IMR-90 (cell line): ENCODE measurements at regions not wholly inside any gene's neighbourhood (a gene's known extent, or its start where the extent isn't known, plus 50 kb on each side); places are given as distances from the start of the nearest gene placed in this dataset.

Experiments used
- ATAC-seq: fragments of 200-7000 bp; cut with Tn5 transposase; 2 replicates; pipeline ENCODE4 v1.9.1; 2020; ENCODE audit warnings: low read depth, mild to moderate bottlenecking, moderate library complexity
- BruUV-seq: library from RNA; stranded (reverse); fragments of 400-500 nt; replicated peaks from 2 replicates; lab custom pipeline; 2021; lab: Mats Ljungman, UMichigan
- CTCF ChIA-PET: fragments of 300-600 bp; formaldehyde crosslinking; extraction: SDS; loops from one replicate; lab custom pipeline; 2021; ENCODE audit warnings: antibody characterized with exemption; lab: Yijun Ruan, JAX
- POLR2A ChIA-PET: fragments of 300-600 bp; sonication (Branson Sonifier 250); formaldehyde crosslinking; loops from one replicate; lab custom pipeline; 2022; ENCODE audit warnings: antibody characterized with exemption; ENCODE audit not compliant: unreplicated experiment; lab: Charles Lee
- DNase-seq: peaks from one replicate; pipeline ENCODE4 v3.0.0; 2013
- H2AFZ ChIP-seq: replicated peaks from 2 replicates; pipeline ENCODE3; 2013; ENCODE audit warnings: low read length, mild to moderate bottlenecking; ENCODE audit not compliant: poor library complexity
- H2AK5ac ChIP-seq: 2 replicates; pipeline ENCODE4 v1.6.1; 2013; ENCODE audit warnings: low read depth, low read length, inconsistent platforms
- H2AK9ac ChIP-seq: replicated peaks from 2 replicates; pipeline ENCODE3; 2013; ENCODE audit warnings: mild to moderate bottlenecking, low read depth, low read length, moderate library complexity; ENCODE audit not compliant: poor library complexity
- H2BK120ac ChIP-seq: 2 replicates; pipeline ENCODE4 v1.6.1; 2013; ENCODE audit warnings: low read depth, low read length, inconsistent platforms
- H2BK15ac ChIP-seq: 3 replicates; pipeline ENCODE4 v1.6.1; 2013; ENCODE audit warnings: low read depth, low read length, inconsistent platforms
- H2BK20ac ChIP-seq: 2 replicates; pipeline ENCODE4 v1.6.1; 2013; ENCODE audit warnings: low read depth, mild to moderate bottlenecking, inconsistent platforms, low read length, moderate library complexity
- H2BK5ac ChIP-seq: 2 replicates; pipeline ENCODE4 v1.6.1; 2013; ENCODE audit warnings: mild to moderate bottlenecking, low read depth, low read length, inconsistent platforms; ENCODE audit not compliant: poor library complexity, severe bottlenecking
- H3K14ac ChIP-seq: replicated peaks from 2 replicates; pipeline ENCODE4 v1.6.1; 2013; ENCODE audit warnings: low read depth, low read length, inconsistent platforms
- H3K18ac ChIP-seq: 2 replicates; pipeline ENCODE4 v1.6.1; 2013; ENCODE audit warnings: low read depth, low read length, control low read depth
- H3K23ac ChIP-seq: 2 replicates; pipeline ENCODE4 v1.6.1; 2013; ENCODE audit warnings: low read depth, low read length, inconsistent platforms
- H3K27ac ChIP-seq: 2 replicates; pipeline ENCODE4 v1.5.1; 2013; ENCODE audit warnings: mild to moderate bottlenecking, control low read depth, low read length; ENCODE audit not compliant: insufficient read depth
- H3K27me3 ChIP-seq: 2 replicates; pipeline ENCODE4 v1.6.1; 2013; ENCODE audit warnings: low read length; ENCODE audit not compliant: control insufficient read depth, insufficient read depth
- H3K36me3 ChIP-seq: 2 replicates; pipeline ENCODE4 v1.6.1; 2013; ENCODE audit warnings: low read length, mixed read lengths; ENCODE audit not compliant: control insufficient read depth, insufficient read depth
- H3K4ac ChIP-seq: 2 replicates; pipeline ENCODE4 v1.6.1; 2013; ENCODE audit warnings: low read depth, low read length, inconsistent platforms
- H3K4me1 ChIP-seq: 2 replicates; pipeline ENCODE4 v1.6.1; 2013; ENCODE audit warnings: low read length, mixed read lengths; ENCODE audit not compliant: control insufficient read depth, insufficient read depth
- H3K4me2 ChIP-seq: 2 replicates; pipeline ENCODE4 v1.6.1; 2013; ENCODE audit warnings: low read depth, mild to moderate bottlenecking, control low read depth, low read length, moderate library complexity
- H3K4me3 ChIP-seq: 2 replicates; pipeline ENCODE4 v1.5.1; 2013; ENCODE audit warnings: low read depth, mild to moderate bottlenecking, control low read depth, low read length, moderate library complexity; ENCODE audit not compliant: insufficient read depth
- H3K56ac ChIP-seq: 2 replicates; pipeline ENCODE4 v1.6.1; 2013; ENCODE audit warnings: low read length, inconsistent platforms; ENCODE audit not compliant: insufficient read depth; ENCODE audit errors: extremely low read depth
- H3K79me1 ChIP-seq, 2 experiments: 2 replicates each; pipeline ENCODE4 v1.6.1; 2013; ENCODE audit warnings: low read length in 2 of 2, inconsistent platforms in 1 of 2, low read depth in 1 of 2
- H3K9ac ChIP-seq: 2 replicates; pipeline ENCODE4 v1.6.1; 2013; ENCODE audit warnings: low read depth, low read length, control low read depth
- H3K9me1 ChIP-seq: 2 replicates; pipeline ENCODE4 v1.6.1; 2013; ENCODE audit warnings: low read length, inconsistent platforms; ENCODE audit not compliant: insufficient read depth
- H3K9me3 ChIP-seq: 2 replicates; pipeline ENCODE4 v1.6.1; 2013; ENCODE audit warnings: low read length; ENCODE audit not compliant: control insufficient read depth, insufficient read depth
- H4K20me1 ChIP-seq: 2 replicates; pipeline ENCODE4 v1.6.1; 2013; ENCODE audit warnings: low read length, inconsistent platforms; ENCODE audit not compliant: insufficient read depth
- H4K5ac ChIP-seq: 2 replicates; pipeline ENCODE4 v1.6.1; 2013; ENCODE audit warnings: mild to moderate bottlenecking, low read depth, low read length, control low read depth
- H4K8ac ChIP-seq, 2 experiments: 2 replicates each; pipeline ENCODE4 v1.6.1; 2013; ENCODE audit warnings: low read depth in 2 of 2, low read length in 2 of 2, control low read depth in 1 of 2, inconsistent platforms in 1 of 2
- H4K91ac ChIP-seq: 2 replicates; pipeline ENCODE4 v1.6.1; 2013; ENCODE audit warnings: low read depth, low read length, inconsistent platforms; ENCODE audit not compliant: insufficient read depth
- BHLHE40 ChIP-seq: fragments of 150-350 bp; IDR thresholded peaks from 2 replicates; pipeline ENCODE4 v1.6.1; 2016; ENCODE audit warnings: mild to moderate bottlenecking, low read depth, low read length
- CEBPB ChIP-seq: IDR thresholded peaks from 2 replicates; pipeline ENCODE4 v1.6.1; 2012; ENCODE audit warnings: low read depth, low read length, improper control_type of control experiment
- FOS ChIP-seq: fragments of 150-350 bp; IDR thresholded peaks from 2 replicates; pipeline ENCODE4 v1.6.1; 2016; ENCODE audit warnings: low read depth, low read length
- MAFK ChIP-seq: IDR thresholded peaks from 2 replicates; pipeline ENCODE4 v1.6.1; 2012; ENCODE audit warnings: low read depth, low read length, improper control_type of control experiment
- MAZ ChIP-seq: IDR thresholded peaks from 2 replicates; pipeline ENCODE4 v1.6.1; 2012; ENCODE audit warnings: low read depth, mild to moderate bottlenecking, low read length, improper control_type of control experiment, moderate library complexity, borderline replicate concordance
- MXI1 ChIP-seq: IDR thresholded peaks from 2 replicates; pipeline ENCODE4 v1.6.1; 2012; ENCODE audit warnings: low read depth, mild to moderate bottlenecking, low read length, moderate library complexity, borderline replicate concordance
- NFE2L2 ChIP-seq: fragments of 150-350 bp; IDR thresholded peaks from 2 replicates; pipeline ENCODE4 v1.6.1; 2016; ENCODE audit warnings: low read depth, mild to moderate bottlenecking, low read length
- RAD21 ChIP-seq: IDR thresholded peaks from 2 replicates; pipeline ENCODE4 v1.6.1; 2012; ENCODE audit warnings: low read length, improper control_type of control experiment
- RCOR1 ChIP-seq: IDR thresholded peaks from 2 replicates; pipeline ENCODE4 v1.6.1; 2012; ENCODE audit warnings: mild to moderate bottlenecking, low read length, improper control_type of control experiment; ENCODE audit not compliant: insufficient replicate concordance
- RFX5 ChIP-seq: IDR thresholded peaks from 2 replicates; pipeline ENCODE4 v1.8.0; 2012; ENCODE audit warnings: low read depth, mild to moderate bottlenecking, low read length, moderate library complexity
- SMC3 ChIP-seq: fragments of 150-350 bp; IDR thresholded peaks from 2 replicates; pipeline ENCODE4 v1.6.1; 2016; ENCODE audit warnings: low read depth, mild to moderate bottlenecking, antibody characterized with exemption, low read length, moderate library complexity
- USF2 ChIP-seq: fragments of 150-350 bp; IDR thresholded peaks from 2 replicates; pipeline ENCODE4 v1.6.1; 2017; ENCODE audit warnings: mild to moderate bottlenecking, antibody characterized with exemption, low read length, low read depth
- WGBS, 2 experiments: methylation state at CpG; one replicate each; pipeline versions ENCODE4 v1.1.5 to v1.1.7; 2013; ENCODE audit warnings: missing lambda C conversion rate in 2 of 2; ENCODE audit not compliant: insufficient read length in 1 of 2; ENCODE audit errors: extremely low coverage in 2 of 2; 5-methylcytosine and 5-hydroxymethylcytosine counted together
- dilution Hi-C: fragments of 300-500 bp; cut with HindIII; formaldehyde crosslinking; loops from one replicate; pipeline ENCODE4 v1.14.3; 2018; ENCODE audit warnings: low sequenced_read_pairs; ENCODE audit not compliant: unreplicated experiment
- in situ Hi-C: fragments of 300-500 bp; cut with MboI; formaldehyde crosslinking; loops from 3 replicates; pipeline ENCODE4 v1.14.3; 2019; ENCODE audit warnings: low sequenced_read_pairs, inconsistent platforms, mixed read lengths
- intact Hi-C: fragments of 100-400 bp; cut with micrococcal nuclease; formaldehyde crosslinking; loops from 2 replicates; pipeline ENCODE4 v1.10.0; 2022
- TF ChIP-seq, protein P1 (sequence below): fragments of 150-350 bp; IDR thresholded peaks from 2 replicates; pipeline ENCODE4 v1.6.1; 2016; ENCODE audit warnings: low read depth, mild to moderate bottlenecking, low read length, moderate library complexity, borderline replicate concordance
- TF ChIP-seq, protein P2 (sequence below): conservative IDR thresholded peaks from 2 replicates; pipeline ENCODE4 v1.5.1; 2012; ENCODE audit warnings: mild to moderate bottlenecking, low read depth, low read length, improper control_type of control experiment

DNA sequence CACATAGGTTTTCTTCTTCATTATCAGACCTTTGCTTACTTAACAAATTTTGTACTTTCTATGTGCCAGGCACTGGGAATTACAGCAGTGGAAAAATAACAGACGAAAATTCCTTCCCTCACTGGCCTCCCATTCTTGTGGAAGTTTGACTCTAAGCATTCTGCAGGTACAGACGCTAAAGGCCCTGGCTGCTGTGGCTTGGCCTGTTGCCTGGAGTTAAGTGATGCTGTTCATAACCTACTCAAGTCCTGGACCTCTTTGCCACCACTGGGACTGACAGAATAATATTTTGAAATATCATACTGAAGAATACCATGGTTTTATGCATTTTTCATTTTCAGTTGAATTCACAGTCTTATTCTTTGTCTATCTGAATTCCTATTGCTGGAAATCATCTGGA is 97.3 kb upstream of the SPATA31C2 start (continued):
- TF ChIP-seq RCOR1 = no peak
- no peak for TF ChIP-seq RAD21

DNA sequence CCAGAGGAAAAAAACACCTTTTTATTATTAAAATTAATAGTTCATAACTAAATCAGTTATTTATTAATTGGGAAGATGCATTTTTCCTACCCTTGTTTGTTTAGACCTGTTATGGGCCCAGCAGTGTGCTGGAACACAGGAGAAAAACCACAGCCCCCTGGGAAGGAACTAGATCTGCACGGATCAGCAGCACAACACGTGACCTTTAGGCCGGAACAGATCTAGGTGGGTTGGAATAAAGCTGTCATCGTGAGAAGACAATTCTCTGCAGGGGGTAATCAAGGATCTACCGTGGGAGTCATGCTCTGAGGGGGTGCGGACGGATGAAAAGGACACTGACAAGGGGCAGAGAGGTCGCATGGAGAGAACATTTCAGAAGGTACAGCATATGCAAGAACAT is 95.8 kb upstream of the SPATA31C2 start:
- H3K27me3 ChIP-seq = no peaks in the 10 kb centered on the region
- CTCF ChIA-PET = no interaction called here
- H3K56ac ChIP-seq = no peak overlapping the region
- H2BK120ac ChIP-seq = no peak overlapping the region
- no peak overlapping the region for H3K4me3 ChIP-seq
- H2BK15ac ChIP-seq = no peak overlapping the region
- no peak overlapping the region for H2BK20ac ChIP-seq
- no peak overlapping the region for H3K18ac ChIP-seq
- in situ Hi-C loops (no loop called here), intact Hi-C loops (no loop called here), dilution Hi-C loops (no loop called here)
- no peak overlapping the region for H3K4ac ChIP-seq
- no peaks in the 10 kb centered on the region; the same call in 1 of the 2 replicates for H3K9me1 ChIP-seq
- no peak overlapping the region for H2AFZ ChIP-seq
- H3K9me3 ChIP-seq = peaks cover 4% of the 10 kb centered on the region
- peaks cover 5% of the 10 kb centered on the region; the same call in 1 of the 2 replicates for H3K4me1 ChIP-seq
- H2BK5ac ChIP-seq = no peak overlapping the region
- ATAC-seq (no peak), DNase-seq (no peak)
- 68% methylated on average over 4 of the region's 8 CpGs; no CpG with 5 or more reads in 1 of the 2 experiments for WGBS, 2 experiments
- POLR2A ChIA-PET = no interaction called here
- H2AK5ac ChIP-seq = no peak overlapping the region
- H3K4me2 ChIP-seq = no peak overlapping the region
- H3K23ac ChIP-seq = no peak overlapping the region
- H4K5ac ChIP-seq = no peak overlapping the region
- H3K14ac ChIP-seq = no peak overlapping the region
- H4K8ac ChIP-seq = no peak overlapping the region
- no peaks in the 10 kb centered on the region for H3K79me1 ChIP-seq
- no peak overlapping the region for H2AK9ac ChIP-seq
- H4K20me1 ChIP-seq = no peaks in the 10 kb centered on the region
- BruUV-seq = no TSS peak
- H3K27ac ChIP-seq = no peak overlapping the region
- H3K36me3 ChIP-seq = no peaks in the 10 kb centered on the region
- no peak overlapping the region for H4K91ac ChIP-seq
- no peak overlapping the region for H3K9ac ChIP-seq
- TF ChIP-seq FOS (no peak), RFX5 (no peak), RCOR1 (no peak), MAZ (no peak), BHLHE40 (no peak), RAD21 (no peak), SMC3 (no peak), MAFK (no peak), CEBPB (no peak), MXI1 (no peak), NFE2L2 (no peak), USF2 (no peak)
- TF ChIP-seq, protein P1, sequence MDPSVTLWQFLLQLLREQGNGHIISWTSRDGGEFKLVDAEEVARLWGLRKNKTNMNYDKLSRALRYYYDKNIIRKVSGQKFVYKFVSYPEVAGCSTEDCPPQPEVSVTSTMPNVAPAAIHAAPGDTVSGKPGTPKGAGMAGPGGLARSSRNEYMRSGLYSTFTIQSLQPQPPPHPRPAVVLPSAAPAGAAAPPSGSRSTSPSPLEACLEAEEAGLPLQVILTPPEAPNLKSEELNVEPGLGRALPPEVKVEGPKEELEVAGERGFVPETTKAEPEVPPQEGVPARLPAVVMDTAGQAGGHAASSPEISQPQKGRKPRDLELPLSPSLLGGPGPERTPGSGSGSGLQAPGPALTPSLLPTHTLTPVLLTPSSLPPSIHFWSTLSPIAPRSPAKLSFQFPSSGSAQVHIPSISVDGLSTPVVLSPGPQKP = no peak
- TF ChIP-seq, protein P2, sequence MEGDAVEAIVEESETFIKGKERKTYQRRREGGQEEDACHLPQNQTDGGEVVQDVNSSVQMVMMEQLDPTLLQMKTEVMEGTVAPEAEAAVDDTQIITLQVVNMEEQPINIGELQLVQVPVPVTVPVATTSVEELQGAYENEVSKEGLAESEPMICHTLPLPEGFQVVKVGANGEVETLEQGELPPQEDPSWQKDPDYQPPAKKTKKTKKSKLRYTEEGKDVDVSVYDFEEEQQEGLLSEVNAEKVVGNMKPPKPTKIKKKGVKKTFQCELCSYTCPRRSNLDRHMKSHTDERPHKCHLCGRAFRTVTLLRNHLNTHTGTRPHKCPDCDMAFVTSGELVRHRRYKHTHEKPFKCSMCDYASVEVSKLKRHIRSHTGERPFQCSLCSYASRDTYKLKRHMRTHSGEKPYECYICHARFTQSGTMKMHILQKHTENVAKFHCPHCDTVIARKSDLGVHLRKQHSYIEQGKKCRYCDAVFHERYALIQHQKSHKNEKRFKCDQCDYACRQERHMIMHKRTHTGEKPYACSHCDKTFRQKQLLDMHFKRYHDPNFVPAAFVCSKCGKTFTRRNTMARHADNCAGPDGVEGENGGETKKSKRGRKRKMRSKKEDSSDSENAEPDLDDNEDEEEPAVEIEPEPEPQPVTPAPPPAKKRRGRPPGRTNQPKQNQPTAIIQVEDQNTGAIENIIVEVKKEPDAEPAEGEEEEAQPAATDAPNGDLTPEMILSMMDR = no peak
